OCI-LY3 (cell line): ENCODE measurements at regions not wholly inside any gene's neighbourhood (a gene's known extent, or its start where the extent isn't known, plus 50 kb on each side); places are given as distances from the start of the nearest gene placed in this dataset.
"Not testable (repeated sequence)": the region's sequence is repeated elsewhere in the genome, so short reads cannot be mapped to it uniquely, and the experiment has no call there.

Experiments used
- H2AFZ ChIP-seq: fragments of 200-600, 300-600 bp; shearing (Covaris generic); 2 replicates; pipeline ENCODE4 v1.6.0; 2014; ENCODE audit warnings: antibody characterized with exemption, low read depth, low read length
- H3K27ac ChIP-seq: fragments of 200-600, 300-600 bp; sonication (generic); 2 replicates; pipeline ENCODE4 v1.5.1; 2014; ENCODE audit warnings: mild to moderate bottlenecking, low read length, moderate library complexity, mixed read lengths
- H3K27me3 ChIP-seq: fragments of 200-600, 300-600 bp; sonication (generic); 2 replicates; pipeline ENCODE4 v1.6.1; 2014; ENCODE audit warnings: low read depth, low read length, mixed read lengths
- H3K36me3 ChIP-seq: fragments of 200-600, 300-600 bp; sonication (generic); replicated peaks from 2 replicates; pipeline ENCODE3; 2014; ENCODE audit warnings: low read depth, low read length, mixed read lengths
- H3K4me1 ChIP-seq: fragments of 300-600, 200-600 bp; sonication (generic); 2 replicates; pipeline ENCODE4 v1.6.1; 2014; ENCODE audit warnings: low read length, mixed read lengths
- H3K4me2 ChIP-seq: fragments of 200-600, 300-600 bp; sonication (generic); 2 replicates; pipeline ENCODE4 v1.6.1; 2014; ENCODE audit warnings: low read length, mixed read lengths
- H3K4me3 ChIP-seq: fragments of 300-600, 200-600 bp; sonication (generic); 2 replicates; pipeline ENCODE4 v1.5.1; 2014; ENCODE audit warnings: antibody characterized with exemption, mild to moderate bottlenecking, low read length, moderate library complexity
- H3K79me2 ChIP-seq: fragments of 300-600, 200-600 bp; shearing (Covaris generic); 2 replicates; pipeline ENCODE4 v1.6.1; 2014; ENCODE audit warnings: mild to moderate bottlenecking, low read length, mixed read lengths
- H3K9ac ChIP-seq: fragments of 300-600, 200-600 bp; shearing (Covaris generic); 2 replicates; pipeline ENCODE4 v1.6.0; 2014; ENCODE audit warnings: mild to moderate bottlenecking, low read length, moderate library complexity
- H3K9me3 ChIP-seq: fragments of 200-600, 300-600 bp; shearing (Covaris generic); 2 replicates; pipeline ENCODE4 v1.6.1; 2014; ENCODE audit warnings: low read length, mixed read lengths; ENCODE audit not compliant: insufficient read depth
- H4K20me1 ChIP-seq: fragments of 200-600, 300-600 bp; sonication (generic); 2 replicates; pipeline ENCODE4 v1.6.1; 2016; ENCODE audit warnings: low read length, mixed read lengths; ENCODE audit not compliant: insufficient read depth
- CTCF ChIP-seq: fragments of 200-600, 300-600 bp; sonication (generic); IDR thresholded peaks from 2 replicates; pipeline ENCODE4 v1.5.1; 2014; ENCODE audit warnings: antibody characterized with exemption, low read length, low read depth
- EZH2phosphoT487 ChIP-seq: fragments of 200-600 bp; shearing (Covaris generic); IDR thresholded peaks from 2 replicates; pipeline ENCODE4 v1.6.1; 2018; ENCODE audit warnings: antibody characterized with exemption, mixed run types, low read depth

- Histone ChIP-seq H3K27ac (no peak overlapping the region), H2AFZ (no peak overlapping the region), H3K9ac (no peak overlapping the region), H3K27me3 (no peaks in the 10 kb centered on the region), H4K20me1 (no peaks in the 10 kb centered on the region), H3K79me2 (no peaks in the 10 kb centered on the region), H3K9me3 (no peaks in the 10 kb centered on the region), H3K4me1 (peaks cover 11% of the 10 kb centered on the region), H3K36me3 (no peaks in the 10 kb centered on the region), H3K4me3 (no peak overlapping the region), H3K4me2 (no peak overlapping the region)
- TF ChIP-seq CTCF (no peak), EZH2phosphoT487 (no peak)
These were observed 151.6 kb upstream of the UBE2E3 start for GRCh38 chr2:180828756-180829155.

- H3K4me2 ChIP-seq = peak overlapping the region; percentile 65
- no peaks in the 10 kb centered on the region for H4K20me1 ChIP-seq
- no peaks in the 10 kb centered on the region for H3K79me2 ChIP-seq
- no peaks in the 10 kb centered on the region for H3K36me3 ChIP-seq
- H2AFZ ChIP-seq = peak overlapping the region; percentile 7; the same call in 1 of the 2 replicates
- H3K9me3 ChIP-seq = no peaks in the 10 kb centered on the region
- TF ChIP-seq EZH2phosphoT487 = no peak
- TF ChIP-seq CTCF = no peak
- peak overlapping the region; percentile 27; the same call in 1 of the 2 replicates for H3K27ac ChIP-seq
- H3K9ac ChIP-seq = no peak overlapping the region
- H3K4me3 ChIP-seq = peak overlapping the region; percentile 58
- H3K4me1 ChIP-seq = peaks cover 19% of the 10 kb centered on the region
- no peaks in the 10 kb centered on the region for H3K27me3 ChIP-seq
These were observed 156.8 kb upstream of the UBE2E3 start for GRCh38 chr2:180823546-180824141.

- no peaks in the 10 kb centered on the region for H3K27me3 ChIP-seq
- no peak overlapping the region for H3K9ac ChIP-seq
- no peak overlapping the region for H3K4me2 ChIP-seq
- no peak for TF ChIP-seq EZH2phosphoT487
- TF ChIP-seq CTCF = no peak
- H3K79me2 ChIP-seq = no peaks in the 10 kb centered on the region
- peaks cover 11% of the 10 kb centered on the region for H3K4me1 ChIP-seq
- H3K9me3 ChIP-seq = no peaks in the 10 kb centered on the region
- no peak overlapping the region for H2AFZ ChIP-seq
- H3K27ac ChIP-seq = no peak overlapping the region
- H3K36me3 ChIP-seq = no peaks in the 10 kb centered on the region
- H4K20me1 ChIP-seq = no peaks in the 10 kb centered on the region
- no peak overlapping the region for H3K4me3 ChIP-seq
These were observed 161.3 kb upstream of the UBE2E3 start for GRCh38 chr2:180819106-180819505.

- H3K4me2 ChIP-seq, H4K20me1 ChIP-seq, H3K9me3 ChIP-seq, H3K27ac ChIP-seq, H3K9ac ChIP-seq, H3K79me2 ChIP-seq, H2AFZ ChIP-seq, H3K27me3 ChIP-seq, H3K4me1 ChIP-seq, H3K4me3 ChIP-seq, H3K36me3 ChIP-seq: not testable (repeated sequence)
These were observed 161.7 kb upstream of the UBE2E3 start for GRCh38 chr2:180818700-180819099.
